Breast epithelium (tissue), 4 donors: ENCODE measurements at regions not wholly inside any gene's neighbourhood (a gene's known extent, or its start where the extent isn't known, plus 50 kb on each side); places are given as distances from the start of the nearest gene placed in this dataset.

ENCODE experiments used
- DNase-seq, 2 donors: peaks; one replicate each; pipeline ENCODE4 v3.0.0-alpha.2; 2019; ENCODE audit warnings: low spot score in 2 of 2
- H3K27ac ChIP-seq, 2 donors: fragments of 200-600 bp; sonication (generic) in 1 of 2; one replicate each; pipeline ENCODE4 v1.5.1; 2016 to 2019; ENCODE audit warnings: mild to moderate bottlenecking in 1 of 2
- H3K27me3 ChIP-seq, 2 donors: fragments of 200-600 bp; sonication (generic) in 1 of 2; one replicate each; pipeline versions ENCODE4 v1.5.1 to v1.6.0; 2017 to 2019; ENCODE audit warnings: control low read depth in 1 of 2, mild to moderate bottlenecking in 1 of 2
- H3K36me3 ChIP-seq: fragments of 200-600 bp; one replicate; pipeline ENCODE4 v1.5.1; 2019
- H3K4me1 ChIP-seq, 2 donors: fragments of 200-600 bp; sonication (generic); one replicate each; pipeline ENCODE4 v1.5.1; 2016 to 2019; ENCODE audit warnings: control low read depth in 1 of 2
- H3K4me3 ChIP-seq, 3 donors: fragments of 200-600 bp; sonication (generic); 1 replicate in 2 of 3; 2 replicates in 1 of 3; pipeline ENCODE4 v1.5.1; 2016 to 2019; ENCODE audit warnings: mild to moderate bottlenecking in 3 of 3, moderate library complexity in 2 of 3
- H3K9me3 ChIP-seq, 2 donors: fragments of 200-600 bp; sonication (generic) in 1 of 2; one replicate each; pipeline ENCODE4 v1.5.1; 2016 to 2019; ENCODE audit warnings: control low read depth in 1 of 2
- POLR2A ChIP-seq: fragments of 450-650 bp; IDR thresholded peaks from one replicate; pipeline ENCODE4 v1.6.1; 2016; ENCODE audit warnings: antibody characterized with exemption, mild to moderate bottlenecking, moderate library complexity
- POLR2AphosphoS5 ChIP-seq, 3 donors: sonication (generic); formaldehyde crosslinking; IDR thresholded peaks; one replicate each; pipeline ENCODE4 v1.6.1; 2017; ENCODE audit warnings: antibody characterized with exemption in 3 of 3
- intact Hi-C: fragments of 100-400 bp; cut with DNase I; formaldehyde crosslinking; loops from one replicate; pipeline ENCODE4 v1.15.1; 2023; ENCODE audit warnings: low total_unique reads
- TF ChIP-seq, protein P1 (sequence below), 3 donors: fragments of 450-650 bp; IDR thresholded peaks; one replicate each; pipeline ENCODE4 v1.5.1; 2016 to 2017; ENCODE audit warnings: antibody characterized with exemption in 3 of 3, mild to moderate bottlenecking in 3 of 3, moderate library complexity in 3 of 3

DNA sequence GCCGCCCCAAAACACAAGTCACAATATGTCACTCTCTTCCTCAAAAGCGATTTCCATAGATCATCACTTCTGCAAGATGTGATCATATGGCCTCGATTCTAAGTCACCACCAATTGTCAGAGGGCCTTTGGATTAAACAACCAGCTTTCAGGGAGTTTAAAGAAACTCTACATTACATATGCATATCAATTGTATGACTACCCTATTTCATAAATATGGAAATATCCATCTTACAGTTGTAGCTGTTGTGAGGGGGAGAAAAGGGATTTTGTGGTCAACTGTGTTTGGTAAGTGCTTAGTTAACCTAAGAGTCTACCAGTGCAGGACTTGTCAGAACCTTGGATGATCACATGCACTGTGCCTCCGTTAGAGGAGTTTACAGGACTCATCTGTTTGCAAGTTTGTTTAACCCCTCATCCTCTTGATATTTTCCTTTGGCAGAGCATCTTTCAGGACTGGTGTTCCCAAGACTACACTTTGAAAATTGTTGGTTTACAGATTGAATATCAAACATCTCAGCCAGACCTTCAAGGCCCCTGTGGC is 99.9 kb downstream of the CHST1 start:
- no peak for DNase-seq
- H3K9me3 ChIP-seq: no peaks in the 10 kb centered on the region
- TF ChIP-seq, protein P1, sequence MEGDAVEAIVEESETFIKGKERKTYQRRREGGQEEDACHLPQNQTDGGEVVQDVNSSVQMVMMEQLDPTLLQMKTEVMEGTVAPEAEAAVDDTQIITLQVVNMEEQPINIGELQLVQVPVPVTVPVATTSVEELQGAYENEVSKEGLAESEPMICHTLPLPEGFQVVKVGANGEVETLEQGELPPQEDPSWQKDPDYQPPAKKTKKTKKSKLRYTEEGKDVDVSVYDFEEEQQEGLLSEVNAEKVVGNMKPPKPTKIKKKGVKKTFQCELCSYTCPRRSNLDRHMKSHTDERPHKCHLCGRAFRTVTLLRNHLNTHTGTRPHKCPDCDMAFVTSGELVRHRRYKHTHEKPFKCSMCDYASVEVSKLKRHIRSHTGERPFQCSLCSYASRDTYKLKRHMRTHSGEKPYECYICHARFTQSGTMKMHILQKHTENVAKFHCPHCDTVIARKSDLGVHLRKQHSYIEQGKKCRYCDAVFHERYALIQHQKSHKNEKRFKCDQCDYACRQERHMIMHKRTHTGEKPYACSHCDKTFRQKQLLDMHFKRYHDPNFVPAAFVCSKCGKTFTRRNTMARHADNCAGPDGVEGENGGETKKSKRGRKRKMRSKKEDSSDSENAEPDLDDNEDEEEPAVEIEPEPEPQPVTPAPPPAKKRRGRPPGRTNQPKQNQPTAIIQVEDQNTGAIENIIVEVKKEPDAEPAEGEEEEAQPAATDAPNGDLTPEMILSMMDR (IDR thresholded peaks at IDR 0.05): no peak
- no peak for TF ChIP-seq POLR2AphosphoS5 (IDR thresholded peaks at IDR 0.05)
- TF ChIP-seq POLR2A: no peak
- no peak overlapping the region for H3K4me3 ChIP-seq
- H3K4me1 ChIP-seq: no peaks in the 10 kb centered on the region
- H3K36me3 ChIP-seq: no peaks in the 10 kb centered on the region
- no peak overlapping the region for H3K27ac ChIP-seq
- no peaks in the 10 kb centered on the region for H3K27me3 ChIP-seq
- intact Hi-C loops: no loop called here

DNA sequence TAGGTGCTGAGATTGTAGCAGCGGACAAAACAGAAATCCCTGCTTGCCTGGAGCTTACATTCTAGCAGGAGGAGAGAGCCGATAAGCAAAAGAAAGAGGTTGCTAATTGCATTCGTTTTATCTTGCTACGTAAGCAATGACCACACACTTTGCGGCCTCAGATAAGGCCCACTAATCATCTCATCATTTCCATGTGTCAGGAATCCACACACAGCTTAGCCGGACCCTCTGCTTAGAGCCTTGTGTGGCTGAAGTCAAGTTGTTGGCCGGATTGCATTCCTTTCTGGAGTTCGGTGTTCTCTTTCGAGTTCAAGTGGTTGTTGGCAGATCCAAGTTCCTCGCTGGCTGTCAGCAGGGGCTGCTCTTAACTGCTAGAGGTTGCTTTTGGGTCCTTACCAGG is 101.6 kb downstream of the CHST1 start:
- intact Hi-C loops: no loop called here
- H3K9me3 ChIP-seq: no peaks in the 10 kb centered on the region
- no peaks in the 10 kb centered on the region for H3K4me1 ChIP-seq
- H3K27me3 ChIP-seq: no peaks in the 10 kb centered on the region
- no peak overlapping the region for H3K27ac ChIP-seq
- no peak for TF ChIP-seq POLR2AphosphoS5 (IDR thresholded peaks at IDR 0.05)
- TF ChIP-seq, protein P1 (IDR thresholded peaks at IDR 0.05): no peak
- no peak for TF ChIP-seq POLR2A
- DNase-seq: no peak
- no peak overlapping the region for H3K4me3 ChIP-seq
- no peaks in the 10 kb centered on the region for H3K36me3 ChIP-seq

GRCh38 chr11:45563171-45563570 is 102.3 kb downstream of the CHST1 start:
- Histone ChIP-seq H3K36me3 (no peaks in the 10 kb centered on the region), H3K9me3 (no peaks in the 10 kb centered on the region), H3K4me3 (no peak overlapping the region), H3K4me1 (no peaks in the 10 kb centered on the region), H3K27me3 (no peaks in the 10 kb centered on the region), H3K27ac (no peak overlapping the region)
- intact Hi-C loops: no loop called here
- TF ChIP-seq, protein P1 (IDR thresholded peaks at IDR 0.05): no peak
- no peak for TF ChIP-seq POLR2AphosphoS5 (IDR thresholded peaks at IDR 0.05)
- no peak for TF ChIP-seq POLR2A
- DNase-seq: no peak

DNA sequence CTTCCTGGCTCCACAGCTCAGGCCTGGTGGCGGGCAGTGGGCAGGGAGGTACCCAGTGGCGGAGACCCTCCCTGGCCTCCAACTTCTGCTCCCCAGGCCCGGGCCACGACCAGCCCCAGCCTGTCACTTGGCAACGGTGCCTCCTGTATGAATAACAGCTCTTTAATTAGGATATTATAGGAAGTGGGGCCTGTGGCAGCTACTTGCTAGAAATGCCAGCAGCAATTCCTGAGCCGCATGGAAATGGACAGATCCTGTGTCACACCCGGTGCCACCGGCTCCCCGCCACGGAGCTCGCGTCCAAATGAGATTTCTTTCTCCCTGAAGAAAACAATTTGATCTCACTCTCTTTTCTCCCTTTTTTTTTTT is 104.5 kb downstream of the CHST1 start:
- H3K9me3 ChIP-seq: no peaks in the 10 kb centered on the region
- intact Hi-C loops: no loop called here

DNA sequence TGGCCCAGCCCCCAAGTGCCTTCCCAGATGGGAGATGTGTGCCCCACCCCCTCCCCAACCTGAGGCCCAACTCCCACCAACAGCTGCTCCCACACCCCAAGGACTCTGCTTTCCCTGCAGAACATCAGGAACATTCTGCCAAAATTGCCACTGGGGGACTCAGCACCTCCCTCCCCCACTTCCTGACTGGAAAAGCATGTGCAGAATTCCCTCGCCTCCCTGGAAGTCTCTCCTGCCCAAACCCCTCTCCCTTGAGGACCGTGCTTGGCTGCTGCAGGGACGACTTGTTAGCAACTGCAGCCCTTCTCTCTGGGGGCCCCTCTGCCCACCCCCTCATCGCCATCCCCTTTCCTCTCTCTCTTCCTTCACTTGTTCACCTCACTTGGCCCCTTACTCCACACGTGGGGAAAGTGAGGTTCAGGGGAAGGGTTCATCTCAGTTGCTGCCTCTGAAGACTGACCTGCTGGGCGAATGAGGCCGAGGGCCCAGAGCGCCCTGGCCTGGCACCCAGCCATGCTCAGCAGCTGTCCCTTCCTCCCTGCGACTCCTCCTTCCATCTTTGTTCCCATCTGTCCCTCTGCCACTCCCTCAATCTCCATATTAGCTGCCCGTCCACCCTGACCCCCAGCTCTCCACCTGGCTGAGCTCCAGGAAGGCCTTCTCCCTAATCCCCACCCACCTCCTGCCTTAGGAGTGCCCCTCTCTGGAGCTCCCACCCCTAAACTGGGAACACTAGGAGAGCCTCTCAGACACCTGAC is 105.1 kb downstream of the CHST1 start:
- H3K4me3 ChIP-seq: no peak overlapping the region
- TF ChIP-seq, protein P1 (IDR thresholded peaks at IDR 0.05): no peak
- TF ChIP-seq POLR2AphosphoS5 (IDR thresholded peaks at IDR 0.05): no peak
- no peak for TF ChIP-seq POLR2A
- DNase-seq: no peak
- no peaks in the 10 kb centered on the region for H3K4me1 ChIP-seq
- no peaks in the 10 kb centered on the region for H3K36me3 ChIP-seq
- H3K27ac ChIP-seq: no peak overlapping the region
- H3K27me3 ChIP-seq: no peaks in the 10 kb centered on the region
- H3K9me3 ChIP-seq: no peaks in the 10 kb centered on the region
- intact Hi-C loops: no loop called here

More for the DNA sequence above, 104.5 kb downstream of the CHST1 start:
- no peaks in the 10 kb centered on the region for H3K27me3 ChIP-seq
- no peak overlapping the region for H3K27ac ChIP-seq
- no peak for DNase-seq
- no peak for TF ChIP-seq POLR2A
- TF ChIP-seq, protein P1 (IDR thresholded peaks at IDR 0.05): no peak
- no peak for TF ChIP-seq POLR2AphosphoS5 (IDR thresholded peaks at IDR 0.05)
- H3K4me3 ChIP-seq: no peak overlapping the region
- H3K36me3 ChIP-seq: no peaks in the 10 kb centered on the region
- no peaks in the 10 kb centered on the region for H3K4me1 ChIP-seq
